GM18505 (cell line): ENCODE measurements at regions not wholly inside any gene's neighbourhood (a gene's known extent, or its start where the extent isn't known, plus 50 kb on each side); places are given as distances from the start of the nearest gene placed in this dataset.
A peak's percentile ranks its signal among the peaks of the same experiment; 100 is the strongest.

Experiments
- ATAC-seq: cut with Tn5 transposase; IDR thresholded peaks from one replicate; pipeline ENCODE4 v1.9.1; 2021; ENCODE audit not compliant: unreplicated experiment
- POLR2A ChIP-seq: IDR thresholded peaks from 4 replicates; pipeline ENCODE4 v1.6.1; 2011; ENCODE audit warnings: borderline replicate concordance; ENCODE audit not compliant: insufficient read depth, insufficient read length; ENCODE audit errors: extremely low read depth

GRCh38 chr13:94968757-94969086 lies 256.4 kb upstream of the SOX21 start:
- no peak for TF ChIP-seq POLR2A
- no peak for ATAC-seq

GRCh38 chr13:94968040-94968756 lies 255.9 kb upstream of the SOX21 start:
- ATAC-seq: peak; percentile 31
- TF ChIP-seq POLR2A: no peak

DNA sequence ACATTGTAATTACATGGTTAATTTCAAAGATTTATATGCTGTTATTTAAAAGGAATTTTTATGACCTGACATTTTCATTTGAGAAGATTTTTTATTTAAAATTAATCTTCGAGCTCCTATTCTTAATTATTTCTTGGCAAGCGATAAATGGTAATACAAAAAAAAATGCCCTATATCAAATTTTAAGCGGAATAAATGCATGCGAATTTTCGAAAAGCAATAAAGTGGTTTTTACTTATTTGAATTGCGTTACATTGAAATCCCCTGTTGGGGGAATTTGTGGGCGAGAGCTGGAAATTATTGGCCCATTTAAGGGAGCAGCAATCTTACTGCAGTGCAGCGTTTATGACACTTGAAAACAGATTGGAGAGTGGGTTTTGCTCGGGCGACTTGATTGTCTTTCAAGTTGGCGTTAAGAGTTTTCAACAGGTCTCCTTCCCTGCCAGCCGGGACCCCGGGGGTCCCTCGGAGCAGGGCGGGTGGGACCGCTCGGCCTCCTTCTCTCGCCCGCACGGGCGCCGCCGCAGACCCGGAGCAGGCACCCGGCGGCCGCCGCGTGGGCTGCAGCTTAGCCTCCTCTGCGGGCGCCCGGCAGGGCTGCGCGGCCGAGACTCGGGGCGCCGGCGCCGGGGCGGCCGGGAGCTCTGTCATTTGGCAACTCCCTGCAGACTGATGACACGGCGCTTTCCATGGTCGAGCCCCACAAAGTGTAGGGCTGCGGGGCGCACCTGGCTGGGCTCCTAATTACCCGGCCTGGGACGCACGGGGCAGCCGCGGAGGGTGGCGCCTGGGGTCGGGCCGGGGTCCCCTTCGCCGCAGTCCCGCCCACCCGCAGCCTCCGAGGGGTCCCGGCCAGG lies 255.1 kb upstream of the SOX21 start:
- ATAC-seq: peak; percentile 67
- no peak for TF ChIP-seq POLR2A

DNA sequence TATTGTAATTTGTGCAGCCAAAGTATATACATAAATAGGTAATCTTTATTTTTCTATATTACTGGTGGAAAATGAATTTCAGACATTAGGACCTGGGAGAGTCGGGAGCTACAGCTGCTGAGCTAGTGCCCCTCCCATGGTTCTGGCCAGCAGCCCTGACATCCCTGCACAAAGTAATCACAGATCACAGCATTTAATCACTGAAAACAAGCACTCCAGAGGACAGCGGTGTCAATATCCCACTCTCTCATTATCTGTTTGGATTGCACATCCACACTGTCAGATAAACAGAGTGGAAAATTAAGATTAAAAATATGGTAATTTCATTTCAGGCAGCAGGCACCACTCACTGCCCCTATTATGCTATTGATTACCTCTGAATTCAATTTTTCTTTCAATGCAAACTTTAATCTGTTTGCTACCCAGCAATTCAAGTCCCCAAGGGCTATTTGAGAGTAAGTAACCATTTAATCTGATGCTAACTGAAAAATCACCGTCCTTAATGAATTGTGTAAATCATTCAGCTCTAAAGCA lies 254.1 kb upstream of the SOX21 start:
- ATAC-seq: no peak
- no peak for TF ChIP-seq POLR2A

DNA sequence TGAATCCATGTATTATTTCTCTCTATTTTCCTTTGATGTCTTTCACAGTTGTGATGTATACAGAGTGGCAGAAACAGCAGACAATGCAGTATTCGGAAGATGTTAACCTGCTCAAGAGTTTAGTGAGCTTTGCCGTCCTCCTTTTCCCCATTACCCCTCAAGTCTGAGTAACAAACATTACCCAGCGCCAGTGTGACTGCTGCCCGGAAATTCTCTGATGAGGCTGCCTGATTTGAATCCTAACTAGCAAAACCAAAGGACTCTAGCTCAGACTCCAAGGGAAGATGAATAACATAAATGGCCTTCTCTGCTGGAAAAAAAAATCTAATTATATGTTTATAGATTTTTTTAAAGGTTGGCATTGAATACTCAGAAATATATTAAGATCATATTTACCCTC lies 247.3 kb upstream of the SOX21 start:
- ATAC-seq: no peak
- no peak for TF ChIP-seq POLR2A

DNA sequence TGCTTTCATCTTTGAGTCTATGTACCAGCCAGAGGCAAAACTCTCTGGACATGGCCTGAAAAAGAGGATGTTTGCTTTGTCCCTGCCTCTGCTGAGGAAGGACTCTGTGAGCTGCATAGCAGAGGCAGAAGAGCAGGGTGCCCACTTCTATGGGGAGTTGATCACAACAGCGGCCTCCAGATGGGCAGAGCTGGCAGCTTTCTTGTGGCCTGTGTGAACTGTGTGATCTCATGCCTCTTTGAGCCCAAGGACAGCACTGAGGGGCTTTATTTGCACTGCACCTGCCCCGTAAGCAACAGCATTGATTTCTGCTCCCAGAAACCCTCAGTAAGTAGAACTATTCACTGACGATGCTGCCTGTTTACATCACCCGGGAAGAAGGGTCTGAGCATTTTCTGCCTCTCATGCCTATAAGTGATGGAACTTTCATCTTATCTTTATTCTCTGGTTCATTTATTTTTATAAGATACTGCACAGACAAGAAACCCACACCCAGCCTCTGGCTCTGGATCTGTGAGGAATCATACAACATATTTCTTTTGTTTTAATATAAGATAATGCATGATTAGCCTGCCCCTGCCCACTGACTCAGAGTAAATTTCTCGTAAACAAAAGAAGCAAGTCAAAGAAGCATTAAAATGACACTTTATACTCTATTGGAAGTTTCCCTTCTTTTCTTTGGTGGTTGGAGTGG lies 244.2 kb upstream of the SOX21 start:
- no peak for ATAC-seq
- TF ChIP-seq POLR2A: no peak

- no peak for ATAC-seq
- TF ChIP-seq POLR2A: no peak
Observed at GRCh38 chr13:94952787-94953186, 240.4 kb upstream of the SOX21 start.

GRCh38 chr13:94950303-94950702 lies 238.0 kb upstream of the SOX21 start:
- ATAC-seq: no peak
- TF ChIP-seq POLR2A: no peak

DNA sequence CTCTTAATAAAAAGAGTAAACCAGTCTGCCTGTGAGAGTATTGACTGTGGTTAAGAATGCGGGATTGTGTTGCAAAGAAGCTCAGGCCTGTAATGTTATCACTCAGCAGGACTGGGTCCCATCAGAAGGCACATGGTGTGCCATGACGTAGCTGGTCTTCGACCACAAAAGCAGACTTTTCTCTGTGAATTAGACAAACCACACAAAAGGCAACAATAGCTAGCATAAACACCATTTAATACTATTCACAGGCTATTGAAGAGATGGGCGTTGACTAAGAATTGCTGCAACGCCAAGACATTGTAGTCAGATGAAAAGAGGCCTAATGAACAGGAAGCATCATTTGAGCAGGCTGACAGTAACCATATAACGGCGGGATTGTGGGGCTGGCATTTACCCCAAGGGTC lies 235.6 kb upstream of the SOX21 start:
- no peak for ATAC-seq
- no peak for TF ChIP-seq POLR2A

DNA sequence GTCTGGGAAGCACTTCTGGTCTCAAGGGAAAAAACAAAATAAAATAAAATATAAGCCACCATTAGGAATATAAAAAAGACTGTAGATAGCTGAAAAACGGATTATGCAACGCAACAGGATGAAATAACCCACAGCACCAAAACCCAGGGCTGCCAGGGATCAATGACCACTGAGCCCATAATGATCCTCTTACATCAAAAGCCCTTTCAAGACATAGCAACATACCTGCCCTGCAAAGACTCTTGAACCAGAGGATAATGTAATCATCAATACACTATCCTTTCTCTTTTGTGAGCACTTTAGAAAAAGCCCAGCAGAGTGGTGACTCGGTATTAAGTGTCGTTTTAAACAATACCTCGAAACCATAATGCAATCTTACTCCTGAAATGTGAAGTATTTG lies 235.0 kb upstream of the SOX21 start:
- no peak for TF ChIP-seq POLR2A
- no peak for ATAC-seq

DNA sequence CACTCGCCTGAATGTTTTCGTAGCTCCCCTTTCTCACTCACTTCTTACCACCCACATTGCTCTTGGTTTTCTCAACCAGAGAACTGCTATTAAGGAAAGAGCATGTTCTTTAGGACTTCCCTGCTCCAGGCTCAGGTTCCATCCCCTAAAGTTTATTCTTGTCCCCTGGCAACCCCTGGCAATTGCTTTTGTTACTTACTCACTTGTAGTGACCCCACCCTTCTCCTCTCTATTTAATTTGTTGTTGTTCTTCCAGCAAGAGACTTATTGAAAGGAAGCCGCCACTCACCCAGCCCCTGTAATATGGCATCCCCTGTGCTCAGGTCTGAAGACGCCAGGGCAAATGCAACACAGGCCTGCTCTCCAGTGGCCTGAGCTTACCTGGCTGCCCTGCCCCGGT lies 233.7 kb upstream of the SOX21 start:
- TF ChIP-seq POLR2A: no peak
- ATAC-seq: no peak

GRCh38 chr13:94938124-94938523 lies 225.8 kb upstream of the SOX21 start:
- TF ChIP-seq POLR2A: no peak
- ATAC-seq: no peak

- TF ChIP-seq POLR2A: no peak
- no peak for ATAC-seq
Observed at GRCh38 chr13:94936633-94937032, 224.3 kb upstream of the SOX21 start.

- no peak for ATAC-seq
- no peak for TF ChIP-seq POLR2A
Observed at GRCh38 chr13:94933936-94934335, 221.6 kb upstream of the SOX21 start.

DNA sequence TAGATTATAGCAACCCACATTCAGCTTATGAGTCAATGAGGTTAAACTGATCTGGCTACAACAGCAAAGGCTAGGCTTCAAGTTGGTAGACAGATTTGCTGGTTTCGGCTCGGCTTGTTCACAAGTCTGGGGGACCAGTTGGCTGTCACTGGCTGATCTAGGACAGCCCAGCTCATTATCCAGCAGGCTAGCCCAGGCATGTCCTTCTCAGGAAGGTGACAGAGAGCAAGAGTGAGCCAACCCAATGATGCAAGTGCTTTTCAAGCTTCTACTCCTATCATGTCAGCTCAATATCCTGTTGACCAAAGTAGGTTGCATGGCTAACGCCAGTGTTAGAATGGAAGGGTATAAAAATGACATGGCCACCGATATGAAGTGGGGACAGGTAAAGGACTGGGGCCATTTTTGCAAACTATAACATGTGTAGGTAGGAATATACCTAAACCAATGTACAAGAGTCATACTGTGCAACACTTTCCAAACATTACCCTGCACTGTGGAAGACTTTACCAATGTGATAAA lies 220.9 kb upstream of the SOX21 start:
- no peak for TF ChIP-seq POLR2A
- no peak for ATAC-seq
